Psoas muscle (tissue), 7 donors: ENCODE measurements at regions not wholly inside any gene's neighbourhood (a gene's known extent, or its start where the extent isn't known, plus 50 kb on each side); places are given as distances from the start of the nearest gene placed in this dataset.
"Not testable (repeated sequence)": the region's sequence is repeated elsewhere in the genome, so short reads cannot be mapped to it uniquely, and the experiment has no call there.

ENCODE experiments used
- ATAC-seq, 4 donors: fragments of 200-7000 bp; cut with Tn5 transposase; one replicate each; pipeline ENCODE4 v1.9.1; 2020; ENCODE audit warnings: moderate library complexity in 3 of 4, mild to moderate bottlenecking in 2 of 4
- DNase-seq, 2 donors: peaks; one replicate each; pipeline ENCODE4 v3.0.0-alpha.2; 2020
- H3K27ac ChIP-seq: fragments of 200-600 bp; one replicate; pipeline ENCODE4 v1.8.0; 2022
- H3K27me3 ChIP-seq, 3 donors: fragments of 200-600 bp in 1 of 3; one replicate each; pipeline versions ENCODE4 v1.6.1 to v1.8.0; 2013 to 2022; ENCODE audit warnings: low read length in 2 of 3, mild to moderate bottlenecking in 2 of 3, moderate library complexity in 1 of 3; ENCODE audit not compliant: insufficient read depth in 3 of 3
- H3K36me3 ChIP-seq, 2 donors: fragments of 200-600 bp in 1 of 2; one replicate each; pipeline versions ENCODE4 v1.6.1 to v1.8.0; 2013 to 2022; ENCODE audit warnings: low read depth in 1 of 2, mild to moderate bottlenecking in 1 of 2, moderate library complexity in 1 of 2; ENCODE audit not compliant: insufficient read depth in 1 of 2
- H3K4me1 ChIP-seq: fragments of 200-600 bp; one replicate; pipeline ENCODE4 v1.8.0; 2022
- H3K4me3 ChIP-seq: fragments of 200-600 bp; one replicate; pipeline ENCODE4 v1.8.0; 2022; ENCODE audit warnings: mild to moderate bottlenecking
- H3K9me3 ChIP-seq: fragments of 200-600 bp; one replicate; pipeline ENCODE4 v1.8.0; 2022
- CTCF ChIP-seq: fragments of 200-600 bp; IDR thresholded peaks from one replicate; pipeline ENCODE4 v1.8.0; 2022; ENCODE audit warnings: antibody characterized with exemption
- WGBS, 3 donors: extraction: QIAGEN DNeasy Blood & Tissue Kit; methylation state at CpG; one replicate each; pipeline versions ENCODE4 v1.1.6 to v1.1.7; 2013; 5-methylcytosine and 5-hydroxymethylcytosine counted together
- intact Hi-C, 2 donors: fragments of 100-400 bp; cut with DNase I; formaldehyde crosslinking; loops; one replicate each; pipeline versions ENCODE4 v1.11.0 to v1.14.2; 2022
- donor health status: healthy with polysubstance abuse.
- donor health status: DM: no; HTN: no; CAD: no; lungs with moderate emphysema.
- donor health status: Bipolar disorder and iron deficiency.
- donor health status: healthy.
- donor health status: DM: yes; HTN: yes; CAD: no.
- donor health status: DM: no; HTN: no; CAD: no.
- donor health status: DM: yes; HTN: yes; CAD: no.

GRCh38 chr4:114251020-114251419 lies 271.6 kb upstream of the ARSJ start:
- no peak for ATAC-seq
- no peaks in the 10 kb centered on the region for H3K36me3 ChIP-seq
- H3K27me3 ChIP-seq = peaks cover 0 to 1% (median 0%) of the 10 kb centered on the region in 3 donors
- no peaks in the 10 kb centered on the region for H3K4me1 ChIP-seq
- H3K9me3 ChIP-seq = peaks cover 15% of the 10 kb centered on the region
- intact Hi-C loops = no loop called here
- no peak overlapping the region for H3K27ac ChIP-seq
- TF ChIP-seq CTCF = no peak
- no peak for DNase-seq
- H3K4me3 ChIP-seq = no peak overlapping the region

GRCh38 chr4:114252499-114252898 lies 273.1 kb upstream of the ARSJ start:
- intact Hi-C loops = no loop called here
- Histone ChIP-seq H3K9me3 (peaks cover 15% of the 10 kb centered on the region), H3K27me3 (peaks cover 0 to 1% (median 0%) of the 10 kb centered on the region in 3 donors), H3K27ac (no peak overlapping the region), H3K4me1 (no peaks in the 10 kb centered on the region), H3K4me3 (no peak overlapping the region), H3K36me3 (no peaks in the 10 kb centered on the region)
- TF ChIP-seq CTCF = no peak
- DNase-seq (no peak), ATAC-seq (no peak)
- 95 to 100% (median 96%) methylated on average over 2 of the region's 2 CpGs for WGBS, 3 donors

- intact Hi-C loops = no loop called here
- no peaks in the 10 kb centered on the region for H3K36me3 ChIP-seq
- H3K27me3 ChIP-seq = no peaks in the 10 kb centered on the region
- H3K9me3 ChIP-seq = peaks cover 15% of the 10 kb centered on the region
- 0 to 100% methylated on average over 1 of the region's 1 CpG; no CpG with 5 or more reads in 1 of the 3 donors for WGBS, 3 donors
- H3K4me3 ChIP-seq = no peak overlapping the region
- no peak for TF ChIP-seq CTCF
- no peak for DNase-seq
- H3K4me1 ChIP-seq = no peaks in the 10 kb centered on the region
- ATAC-seq = no peak
- no peak overlapping the region for H3K27ac ChIP-seq
Measured at GRCh38 chr4:114257501-114257900, 278.1 kb upstream of the ARSJ start.

GRCh38 chr4:114262421-114262820 lies 283.0 kb upstream of the ARSJ start:
- intact Hi-C loops, H3K9me3 ChIP-seq, ATAC-seq, DNase-seq, H3K27me3 ChIP-seq, H3K27ac ChIP-seq, H3K36me3 ChIP-seq, H3K4me3 ChIP-seq, H3K4me1 ChIP-seq: not testable (repeated sequence)
- WGBS, 3 donors = 69 to 90% methylated on average over 1 of the region's 1 CpG; no CpG with 5 or more reads in 1 of the 3 donors

GRCh38 chr4:114263233-114263632 lies 283.8 kb upstream of the ARSJ start:
- TF ChIP-seq CTCF = no peak
- 43 to 55% (median 54%) methylated on average over 2 of the region's 2 CpGs for WGBS, 3 donors
- ATAC-seq (no peak), DNase-seq (no peak)
- no peaks in the 10 kb centered on the region for H3K27me3 ChIP-seq
- H3K4me1 ChIP-seq = no peaks in the 10 kb centered on the region
- no peak overlapping the region for H3K27ac ChIP-seq
- H3K4me3 ChIP-seq = no peak overlapping the region
- no peaks in the 10 kb centered on the region for H3K9me3 ChIP-seq
- intact Hi-C loops = no loop called here
- no peaks in the 10 kb centered on the region for H3K36me3 ChIP-seq
